H1 (cell line): ENCODE measurements at regions not wholly inside any gene's neighbourhood (a gene's known extent, or its start where the extent isn't known, plus 50 kb on each side); places are given as distances from the start of the nearest gene placed in this dataset.

ENCODE experiments used
- CTCF ChIA-PET: fragments of 300-600 bp; sonication (Branson Sonifier 250); formaldehyde crosslinking; loops from one replicate; lab custom pipeline; 2021; ENCODE audit not compliant: partially characterized antibody; lab: Charles Lee
- POLR2A ChIA-PET: fragments of 300-600 bp; sonication (Branson Sonifier 250); formaldehyde crosslinking; loops from one replicate; lab custom pipeline; 2021; ENCODE audit warnings: inconsistent platforms; ENCODE audit not compliant: partially characterized antibody; lab: Charles Lee
- DNase-seq, 2 experiments: peaks; one replicate each; pipeline versions ENCODE4 v3.0.0 to v3.0.0-alpha.2; 2010 to 2022; ENCODE audit warnings: low spot score in 2 of 2, low read depth in 1 of 2, mixed read lengths in 1 of 2
- FAIRE-seq: peaks from 2 replicates; lab custom pipeline; 2011; peaks lifted over from hg19 to GRCh38; lab: Jason Lieb, UNC
- H2AFZ ChIP-seq: 2 replicates; pipeline ENCODE4 v1.8.1; 2012; ENCODE audit warnings: low read length, inconsistent platforms
- H2AK5ac ChIP-seq: 2 replicates; pipeline ENCODE4 v1.6.1; 2013; ENCODE audit warnings: low read depth, low read length
- H2BK120ac ChIP-seq: replicated peaks from 2 replicates; pipeline ENCODE3; 2013; ENCODE audit warnings: low read depth, low read length, inconsistent platforms
- H2BK12ac ChIP-seq: 2 replicates; pipeline ENCODE4 v1.6.1; 2013; ENCODE audit warnings: low read depth, low read length
- H2BK15ac ChIP-seq: 2 replicates; pipeline ENCODE4 v1.6.1; 2013; ENCODE audit warnings: low read length
- H2BK20ac ChIP-seq: 2 replicates; pipeline ENCODE4 v1.6.1; 2013; ENCODE audit warnings: low read length
- H2BK5ac ChIP-seq: 2 replicates; pipeline ENCODE4 v1.6.1; 2013; ENCODE audit warnings: low read depth, low read length
- H3K14ac ChIP-seq: 2 replicates; pipeline ENCODE4 v1.6.1; 2013; ENCODE audit warnings: inconsistent platforms; ENCODE audit not compliant: insufficient read length
- H3K18ac ChIP-seq: 2 replicates; pipeline ENCODE4 v1.6.1; 2013; ENCODE audit warnings: low read length; ENCODE audit errors: extremely low read depth
- H3K23ac ChIP-seq: 2 replicates; pipeline ENCODE4 v1.6.1; 2013; ENCODE audit warnings: inconsistent platforms; ENCODE audit not compliant: insufficient read length
- H3K23me2 ChIP-seq: 2 replicates; pipeline ENCODE4 v1.6.1; 2013; ENCODE audit warnings: low read depth, low read length
- H3K27ac ChIP-seq: 2 replicates; pipeline ENCODE4 v1.6.1; 2011; ENCODE audit warnings: low read depth, low read length, inconsistent platforms
- H3K27me3 ChIP-seq, 4 experiments: replicated peaks in 1 of 4; 1 replicate in 1 of 4; 2 replicates in 3 of 4; pipeline versions ENCODE4 v1.6.1 to v1.8.1; 2011 to 2013; ENCODE audit warnings: low read length in 3 of 4, mild to moderate bottlenecking in 3 of 4, inconsistent platforms in 2 of 4, mixed read lengths in 2 of 4, moderate library complexity in 1 of 4; ENCODE audit not compliant: control insufficient read depth in 3 of 4, insufficient read depth in 3 of 4; ENCODE audit errors: extremely low read depth in 1 of 4
- H3K36me3 ChIP-seq, 4 experiments: 2 replicates each; pipeline versions ENCODE4 v1.6.1 to v1.8.1; 2011 to 2013; ENCODE audit warnings: mild to moderate bottlenecking in 4 of 4, low read length in 3 of 4, moderate library complexity in 2 of 4, control low read depth in 1 of 4, inconsistent platforms in 1 of 4; ENCODE audit not compliant: insufficient read depth in 4 of 4, control insufficient read depth in 2 of 4
- H3K4ac ChIP-seq: replicated peaks from 2 replicates; pipeline ENCODE3; 2013; ENCODE audit warnings: low read length, low read depth, mixed read lengths, inconsistent platforms; ENCODE audit not compliant: insufficient read length
- H3K4me1 ChIP-seq, 4 experiments: replicated peaks in 1 of 4; 1 replicate in 1 of 4; 2 replicates in 3 of 4; pipeline versions ENCODE4 v1.6.1 to v1.8.1; 2011 to 2013; ENCODE audit warnings: low read length in 3 of 4, inconsistent platforms in 2 of 4, mixed read lengths in 1 of 4; ENCODE audit not compliant: insufficient read depth in 4 of 4, control insufficient read depth in 3 of 4
- H3K4me2 ChIP-seq, 2 experiments: 2 replicates each; pipeline versions ENCODE4 v1.6.1 to v1.8.1; 2011 to 2013; ENCODE audit warnings: low read depth in 2 of 2, low read length in 2 of 2, control low read depth in 1 of 2, inconsistent platforms in 1 of 2, mild to moderate bottlenecking in 1 of 2; ENCODE audit not compliant: insufficient read depth in 1 of 2
- H3K4me3 ChIP-seq, 4 experiments: fragments of 200-600, 300-600 bp in 1 of 4; sonication (generic), shearing (Covaris generic), sonication (Bioruptor Twin) in 1 of 4; 2 replicates each; pipeline versions ENCODE4 v1.5.1 to v1.8.1; 2011 to 2016; ENCODE audit warnings: low read length in 4 of 4, low read depth in 3 of 4, control low read depth in 2 of 4, inconsistent platforms in 2 of 4, mild to moderate bottlenecking in 2 of 4, mixed read lengths in 1 of 4, moderate library complexity in 1 of 4; ENCODE audit not compliant: insufficient read depth in 2 of 4; ENCODE audit errors: extremely low read depth in 1 of 4
- H3K56ac ChIP-seq: replicated peaks from 2 replicates; pipeline ENCODE3; 2013; ENCODE audit warnings: low read depth, mild to moderate bottlenecking, mixed read lengths, low read length, inconsistent platforms; ENCODE audit not compliant: insufficient read length
- H3K79me1 ChIP-seq: 2 replicates; pipeline ENCODE4 v1.6.1; 2013; ENCODE audit warnings: low read depth, low read length, control low read depth
- H3K79me2 ChIP-seq, 2 experiments: 2 replicates each; pipeline versions ENCODE4 v1.6.1 to v1.8.1; 2012 to 2013; ENCODE audit warnings: low read length in 2 of 2, mild to moderate bottlenecking in 2 of 2, inconsistent platforms in 1 of 2; ENCODE audit not compliant: insufficient read depth in 2 of 2, control insufficient read depth in 1 of 2
- H3K9ac ChIP-seq, 4 experiments: replicated peaks in 1 of 4; 1 replicate in 1 of 4; 2 replicates in 3 of 4; pipeline versions ENCODE4 v1.6.1 to v1.8.1; 2011 to 2013; ENCODE audit warnings: low read depth in 3 of 4, low read length in 3 of 4, control low read depth in 2 of 4, mild to moderate bottlenecking in 2 of 4, moderate library complexity in 2 of 4, inconsistent platforms in 1 of 4; ENCODE audit errors: extremely low read depth in 1 of 4
- H3K9me3 ChIP-seq, 2 experiments: 2 replicates each; pipeline versions ENCODE4 v1.6.1 to v1.8.1; 2012 to 2013; ENCODE audit warnings: mild to moderate bottlenecking in 2 of 2, moderate library complexity in 2 of 2, control low read depth in 1 of 2, inconsistent platforms in 1 of 2, low read depth in 1 of 2, low read length in 1 of 2, mixed read lengths in 1 of 2; ENCODE audit not compliant: insufficient read depth in 2 of 2
- H4K20me1 ChIP-seq, 2 experiments: replicated peaks in 1 of 2; 2 replicates each; pipeline versions ENCODE3 to v1.8.1; 2011 to 2013; ENCODE audit warnings: inconsistent platforms in 2 of 2, low read length in 2 of 2, mild to moderate bottlenecking in 1 of 2; ENCODE audit not compliant: insufficient read depth in 2 of 2, control insufficient read depth in 1 of 2
- H4K5ac ChIP-seq: 2 replicates; pipeline ENCODE4 v1.6.1; 2013; ENCODE audit warnings: low read length, low read depth, mixed read lengths, inconsistent platforms; ENCODE audit not compliant: insufficient read length
- H4K8ac ChIP-seq: 2 replicates; pipeline ENCODE4 v1.8.0; 2013; ENCODE audit warnings: mild to moderate bottlenecking, moderate library complexity, low read length, inconsistent platforms; ENCODE audit not compliant: insufficient read depth; ENCODE audit errors: extremely low read depth
- H4K91ac ChIP-seq: replicated peaks from 2 replicates; pipeline ENCODE3; 2013; ENCODE audit warnings: low read length, mixed read lengths, inconsistent platforms; ENCODE audit not compliant: insufficient read length
- WGBS, 2 experiments: shearing (Covaris generic) in 1 of 2; methylation state at CpG; one replicate each; pipeline versions ENCODE4 v1.1.6 to v1.1.7; 2013 to 2015; ENCODE audit warnings: low lambda C conversion rate in 2 of 2, mixed read lengths in 2 of 2, inconsistent platforms in 1 of 2, low coverage in 1 of 2, missing lambda C conversion rate in 1 of 2; ENCODE audit not compliant: insufficient replicate concordance in 2 of 2, insufficient coverage in 1 of 2, insufficient read length in 1 of 2; ENCODE audit errors: extremely low coverage in 1 of 2, missing lambda C conversion rate in 1 of 2; 5-methylcytosine and 5-hydroxymethylcytosine counted together

- H2AFZ ChIP-seq: no peak overlapping the region
- no peak overlapping the region for H4K8ac ChIP-seq
- H3K27ac ChIP-seq: no peak overlapping the region
- H3K79me2 ChIP-seq: no peaks in the 10 kb centered on the region
- H3K4me2 ChIP-seq: no peak overlapping the region
- no peaks in the 10 kb centered on the region for H3K9me3 ChIP-seq
- H3K4me1 ChIP-seq: no peaks in the 10 kb centered on the region; a peak in 1 of 7 replicates
- H3K56ac ChIP-seq: no peak overlapping the region
- no peak overlapping the region for H2BK15ac ChIP-seq
- H2BK120ac ChIP-seq: no peak overlapping the region
- H3K9ac ChIP-seq: no peak overlapping the region
- ChIA-PET POLR2A (interaction anchor here (1.7 kb wide), 1 partner anchor 10 kb away, joined by 14 read pairs; no protein-coding TSS in a partner anchor), CTCF (interaction anchor here (0.6 to 6.3 kb wide), 12 partner anchors 10 to 199 kb away, joined by 3 to 43 read pairs (median 4); no protein-coding TSS in a partner anchor)
- DNase-seq: no peak
- WGBS, 2 experiments: 92% methylated on average over 3 of the region's 3 CpGs; no CpG with 5 or more reads in 1 of the 2 experiments
- no peak overlapping the region for H3K14ac ChIP-seq
- no peak overlapping the region for H3K4ac ChIP-seq
- no peak overlapping the region for H4K5ac ChIP-seq
- no peak overlapping the region for H2AK5ac ChIP-seq
- H3K23me2 ChIP-seq: no peaks in the 10 kb centered on the region; the same call in 1 of the 2 replicates
- H4K91ac ChIP-seq: no peak overlapping the region
- no peak overlapping the region for H2BK20ac ChIP-seq
- no peak overlapping the region for H2BK5ac ChIP-seq
- H3K79me1 ChIP-seq: no peaks in the 10 kb centered on the region
- no peak overlapping the region for H2BK12ac ChIP-seq
- H3K4me3 ChIP-seq: no peak overlapping the region
- no peaks in the 10 kb centered on the region for H3K27me3 ChIP-seq
- H3K36me3 ChIP-seq: no peaks in the 10 kb centered on the region
- FAIRE-seq: no peak
- no peak overlapping the region for H3K23ac ChIP-seq
- H4K20me1 ChIP-seq: no peaks in the 10 kb centered on the region
- no peak overlapping the region for H3K18ac ChIP-seq
Observed at GRCh38 chr5:36755342-36755741, 121.2 kb upstream of the NIPBL start.
